ENCODE measurements at regions not wholly inside any gene's neighbourhood (a gene's known extent, or its start where the extent isn't known, plus 50 kb on each side); places are given as distances from the start of the nearest gene placed in this dataset.

DNA sequence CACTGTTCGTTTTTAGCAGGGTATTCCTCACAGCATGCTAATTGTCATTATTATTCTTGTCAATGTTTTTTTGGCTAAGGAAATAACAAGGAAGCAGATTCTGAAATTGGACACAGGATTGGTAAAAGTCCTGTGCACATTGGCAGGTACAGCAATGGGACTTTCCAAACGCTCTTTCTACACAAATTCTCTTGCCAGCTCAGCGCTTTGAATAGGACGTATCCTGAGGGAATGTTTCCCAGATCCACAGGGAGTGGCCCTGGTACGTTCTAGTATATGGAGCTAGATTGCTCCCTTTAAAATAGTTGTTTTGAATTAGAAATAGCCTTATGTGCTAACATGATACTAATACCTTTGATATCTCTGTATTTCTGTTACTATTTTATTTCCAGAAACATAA lies 82.8 kb upstream of the GRB10 start:
- Mint-ChIP-seq H3K27me3 (ENCODE audit: unreplicated experiment) (no peaks in the 10 kb centered on the region), H3K4me3 (ENCODE audit: low read depth, unreplicated experiment) (no peak overlapping the region), H3K4me1 (ENCODE audit: low read depth, unreplicated experiment) (peaks cover 34% of the 10 kb centered on the region), H3K36me3 (ENCODE audit: insufficient read depth, unreplicated experiment) (peaks cover 8% of the 10 kb centered on the region), H3K9me3 (ENCODE audit: low read depth, unreplicated experiment) (no peaks in the 10 kb centered on the region), H3K27ac (ENCODE audit: unreplicated experiment) (no peak overlapping the region)
- CTCF ChIA-PET = no interaction called here
- intact Hi-C loops (cut with micrococcal nuclease; ENCODE audit: unreplicated experiment) = loop anchor here (5.0 kb wide), 1 partner anchor 182 kb away; no protein-coding TSS in a partner anchor
- DNase-seq = no peak
- BruUV-seq (replicated peaks) = no TSS peak
- no peak for TF ChIP-seq CTCF (IDR thresholded peaks at IDR 0.05; ENCODE audit: unreplicated experiment)

DNA sequence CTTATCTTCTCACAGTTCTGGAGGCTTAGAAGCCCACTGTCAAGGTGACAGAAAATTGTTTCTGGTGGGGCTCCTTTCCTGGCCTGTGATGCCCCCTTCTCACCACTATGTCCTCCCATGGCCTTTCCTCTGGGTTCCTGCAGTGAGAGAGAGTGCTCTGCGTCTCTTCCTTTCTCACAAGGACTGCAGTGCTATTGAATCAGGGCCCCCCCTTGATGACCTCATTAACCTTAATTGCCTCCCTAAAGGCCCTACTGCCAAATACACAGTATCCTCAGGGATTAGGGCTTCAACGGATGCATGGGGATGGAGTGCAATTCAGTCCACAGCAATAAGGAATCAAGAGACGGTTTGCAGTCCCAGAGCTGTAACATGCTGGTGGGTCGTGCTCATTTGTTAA lies 82.0 kb upstream of the GRB10 start:
- TF ChIP-seq CTCF (IDR thresholded peaks at IDR 0.05; ENCODE audit: unreplicated experiment) = no peak
- DNase-seq = no peak
- CTCF ChIA-PET = no interaction called here
- H3K36me3 Mint-ChIP-seq (ENCODE audit: insufficient read depth, unreplicated experiment) = peaks cover 6% of the 10 kb centered on the region
- H3K9me3 Mint-ChIP-seq (ENCODE audit: low read depth, unreplicated experiment) = no peaks in the 10 kb centered on the region
- H3K4me1 Mint-ChIP-seq (ENCODE audit: low read depth, unreplicated experiment) = peaks cover 26% of the 10 kb centered on the region
- no peak overlapping the region for H3K4me3 Mint-ChIP-seq (ENCODE audit: low read depth, unreplicated experiment)
- BruUV-seq (replicated peaks) = no TSS peak
- intact Hi-C loops (cut with micrococcal nuclease; ENCODE audit: unreplicated experiment) = loop anchor here (5.0 kb wide), 1 partner anchor 183 kb away; no protein-coding TSS in a partner anchor
- H3K27me3 Mint-ChIP-seq (ENCODE audit: unreplicated experiment) = no peaks in the 10 kb centered on the region
- no peak overlapping the region for H3K27ac Mint-ChIP-seq (ENCODE audit: unreplicated experiment)

DNA sequence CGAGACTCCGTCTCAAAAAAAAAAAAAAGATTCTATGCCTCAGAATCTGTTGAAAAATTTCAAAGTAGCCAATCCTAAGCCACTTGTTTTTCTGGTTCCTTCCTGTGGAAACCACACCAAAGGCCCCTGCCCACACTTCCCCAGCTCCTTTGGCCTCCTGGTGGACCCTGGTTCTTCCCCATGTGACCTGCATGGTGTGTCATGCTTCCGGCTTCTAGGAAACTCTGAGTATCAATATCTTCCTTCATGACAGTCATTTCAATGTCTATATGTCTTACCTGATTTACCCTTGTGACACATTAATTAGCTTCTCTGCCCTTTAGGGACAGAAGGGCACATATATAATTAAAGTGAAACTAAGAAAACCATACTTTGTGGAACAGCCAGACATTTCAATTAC lies 80.4 kb upstream of the GRB10 start:
- TF ChIP-seq CTCF (IDR thresholded peaks at IDR 0.05; ENCODE audit: unreplicated experiment) = no peak
- H3K9me3 Mint-ChIP-seq (ENCODE audit: low read depth, unreplicated experiment) = peaks cover 2% of the 10 kb centered on the region
- DNase-seq = no peak
- H3K4me1 Mint-ChIP-seq (ENCODE audit: low read depth, unreplicated experiment) = peaks cover 10% of the 10 kb centered on the region
- no peak overlapping the region for H3K27ac Mint-ChIP-seq (ENCODE audit: unreplicated experiment)
- H3K27me3 Mint-ChIP-seq (ENCODE audit: unreplicated experiment) = no peaks in the 10 kb centered on the region
- BruUV-seq (replicated peaks) = no TSS peak
- no peaks in the 10 kb centered on the region for H3K36me3 Mint-ChIP-seq (ENCODE audit: insufficient read depth, unreplicated experiment)
- H3K4me3 Mint-ChIP-seq (ENCODE audit: low read depth, unreplicated experiment) = no peak overlapping the region
- CTCF ChIA-PET = interaction anchor here (0.7 kb wide), 1 partner anchor 607 kb away, joined by 6 read pairs; no protein-coding TSS in a partner anchor
- intact Hi-C loops (cut with micrococcal nuclease; ENCODE audit: unreplicated experiment) = no loop called here

- peaks cover 2% of the 10 kb centered on the region for H3K9me3 Mint-ChIP-seq (ENCODE audit: low read depth, unreplicated experiment)
- no peaks in the 10 kb centered on the region for H3K27me3 Mint-ChIP-seq (ENCODE audit: unreplicated experiment)
- H3K27ac Mint-ChIP-seq (ENCODE audit: unreplicated experiment) = no peak overlapping the region
- H3K36me3 Mint-ChIP-seq (ENCODE audit: insufficient read depth, unreplicated experiment) = no peaks in the 10 kb centered on the region
- BruUV-seq (replicated peaks) = no TSS peak
- no peak for DNase-seq
- H3K4me3 Mint-ChIP-seq (ENCODE audit: low read depth, unreplicated experiment) = no peak overlapping the region
- TF ChIP-seq CTCF (IDR thresholded peaks at IDR 0.05; ENCODE audit: unreplicated experiment) = no peak
- intact Hi-C loops (cut with micrococcal nuclease; ENCODE audit: unreplicated experiment) = no loop called here
- H3K4me1 Mint-ChIP-seq (ENCODE audit: low read depth, unreplicated experiment) = peaks cover 6% of the 10 kb centered on the region
- CTCF ChIA-PET = no interaction called here
Observed at GRCh38 chr7:50862302-50862701, 79.6 kb upstream of the GRB10 start.
